ENCODE measurements at regions not wholly inside any gene's neighbourhood (a gene's known extent, or its start where the extent isn't known, plus 50 kb on each side); places are given as distances from the start of the nearest gene placed in this dataset.
"Not testable (repeated sequence)": the region's sequence is repeated elsewhere in the genome, so short reads cannot be mapped to it uniquely, and the experiment has no call there.

GRCh38 chr2:187610450-187610849 is 56.2 kb upstream of the TFPI start:
- H3K4me3 ChIP-seq; H3K27me3 ChIP-seq; H3K9me3 ChIP-seq; H3K4me1 ChIP-seq; in situ Hi-C loops (cut with MboI; ENCODE audit: low pct_ligation_motif_present in 1 of 4, low pct_unique_long_range_greater_than_20kb in 1 of 4, low sequenced_read_pairs in 3 of 4); DNase-seq; H3K27ac ChIP-seq; intact Hi-C loops (cut with DNase I; ENCODE audit: low total_unique reads); H3K36me3 ChIP-seq: not testable (repeated sequence)
- 70% methylated on average over 2 of the region's 2 CpGs; no CpG with 5 or more reads in 1 of the 2 donors for WGBS, 2 donors (ENCODE audit: low coverage in 1 of 2)

DNA sequence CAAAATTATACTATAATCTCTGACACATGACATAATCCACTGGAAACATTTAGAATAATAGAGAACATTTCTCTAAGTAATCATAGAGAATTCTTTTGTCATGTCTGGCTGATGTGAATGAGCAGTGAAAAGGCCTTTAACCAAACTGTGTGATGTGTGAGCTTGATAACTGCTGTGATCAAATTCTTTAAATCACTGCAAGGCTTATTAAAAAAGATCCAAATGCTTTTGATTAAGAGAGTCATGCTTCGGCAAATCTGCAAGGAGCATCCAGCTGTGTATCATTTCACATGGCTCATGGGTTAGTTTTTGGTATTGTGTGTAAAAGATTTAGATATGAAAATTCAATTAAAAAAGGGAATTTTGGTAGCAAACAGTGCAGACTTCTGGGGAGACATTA is 58.6 kb upstream of the TFPI start:
- in situ Hi-C loops (cut with MboI; ENCODE audit: low pct_ligation_motif_present in 1 of 4, low pct_unique_long_range_greater_than_20kb in 1 of 4, low sequenced_read_pairs in 3 of 4) (no loop called here), intact Hi-C loops (cut with DNase I; ENCODE audit: low total_unique reads) (no loop called here)
- H3K9me3 ChIP-seq, result no peaks in the 10 kb centered on the region
- 80 to 100% methylated on average over 1 of the region's 1 CpG for WGBS, 2 donors (ENCODE audit: low coverage in 1 of 2)
- H3K27ac ChIP-seq, result no peak overlapping the region
- no peak overlapping the region for H3K4me3 ChIP-seq
- TF ChIP-seq EP300 (IDR thresholded peaks at IDR 0.05; ENCODE audit: low read depth) (no peak), POLR2AphosphoS5 (IDR thresholded peaks at IDR 0.05) (no peak), CTCF (IDR thresholded peaks at IDR 0.05) (no peak), POLR2A (IDR thresholded peaks at IDR 0.05) (no peak)
- H3K27me3 ChIP-seq, result no peaks in the 10 kb centered on the region
- no peaks in the 10 kb centered on the region for H3K36me3 ChIP-seq
- H3K4me1 ChIP-seq, result no peaks in the 10 kb centered on the region
- no peak for DNase-seq

- DNase-seq, result no peak
- intact Hi-C loops (cut with DNase I; ENCODE audit: low total_unique reads), result no loop called here
- Histone ChIP-seq H3K27ac (no peak overlapping the region), H3K4me3 (no peak overlapping the region), H3K27me3 (no peaks in the 10 kb centered on the region), H3K36me3 (no peaks in the 10 kb centered on the region), H3K4me1 (no peaks in the 10 kb centered on the region), H3K9me3 (no peaks in the 10 kb centered on the region)
- no peak for TF ChIP-seq EP300 (IDR thresholded peaks at IDR 0.05; ENCODE audit: low read depth)
- in situ Hi-C loops (cut with MboI; ENCODE audit: low pct_ligation_motif_present in 1 of 4, low pct_unique_long_range_greater_than_20kb in 1 of 4, low sequenced_read_pairs in 3 of 4), result no loop called here
- WGBS, 2 donors (ENCODE audit: low coverage in 1 of 2), result 63 to 67% methylated on average over 2 of the region's 2 CpGs
Measured at GRCh38 chr2:187614756-187615155, 60.5 kb upstream of the TFPI start.

GRCh38 chr2:187615364-187615763 is 61.1 kb upstream of the TFPI start:
- Histone ChIP-seq H3K4me1 (no peaks in the 10 kb centered on the region), H3K36me3 (no peaks in the 10 kb centered on the region), H3K27ac (no peak overlapping the region), H3K9me3 (no peaks in the 10 kb centered on the region), H3K4me3 (no peak overlapping the region), H3K27me3 (no peaks in the 10 kb centered on the region)
- intact Hi-C loops (cut with DNase I; ENCODE audit: low total_unique reads) (no loop called here), in situ Hi-C loops (cut with MboI; ENCODE audit: low pct_ligation_motif_present in 1 of 4, low pct_unique_long_range_greater_than_20kb in 1 of 4, low sequenced_read_pairs in 3 of 4) (no loop called here)
- 66 to 74% methylated on average over 3 to 4 of the region's 4 CpGs for WGBS, 2 donors (ENCODE audit: low coverage in 1 of 2)
- no peak for DNase-seq
- no peak for TF ChIP-seq POLR2A (IDR thresholded peaks at IDR 0.05)
- TF ChIP-seq EP300 (IDR thresholded peaks at IDR 0.05; ENCODE audit: low read depth), result no peak
- no peak for TF ChIP-seq CTCF (IDR thresholded peaks at IDR 0.05)
- no peak for TF ChIP-seq POLR2AphosphoS5 (IDR thresholded peaks at IDR 0.05)

- TF ChIP-seq CTCF (IDR thresholded peaks at IDR 0.05) (no peak), POLR2A (IDR thresholded peaks at IDR 0.05) (no peak), EP300 (IDR thresholded peaks at IDR 0.05; ENCODE audit: low read depth) (no peak), POLR2AphosphoS5 (IDR thresholded peaks at IDR 0.05) (no peak)
- no peak overlapping the region for H3K27ac ChIP-seq
- no peaks in the 10 kb centered on the region for H3K9me3 ChIP-seq
- H3K36me3 ChIP-seq, result no peaks in the 10 kb centered on the region
- H3K4me3 ChIP-seq, result no peak overlapping the region
- H3K4me1 ChIP-seq, result no peaks in the 10 kb centered on the region
- in situ Hi-C loops (cut with MboI; ENCODE audit: low pct_ligation_motif_present in 1 of 4, low pct_unique_long_range_greater_than_20kb in 1 of 4, low sequenced_read_pairs in 3 of 4) (no loop called here), intact Hi-C loops (cut with DNase I; ENCODE audit: low total_unique reads) (no loop called here)
- no peak for DNase-seq
- H3K27me3 ChIP-seq, result no peaks in the 10 kb centered on the region
- 81 to 90% methylated on average over 1 of the region's 1 CpG for WGBS, 2 donors (ENCODE audit: low coverage in 1 of 2)
Measured at GRCh38 chr2:187615902-187616301, 61.7 kb upstream of the TFPI start.
